ENCODE measurements at regions not wholly inside any gene's neighbourhood (a gene's known extent, or its start where the extent isn't known, plus 50 kb on each side); places are given as distances from the start of the nearest gene placed in this dataset.

DNA sequence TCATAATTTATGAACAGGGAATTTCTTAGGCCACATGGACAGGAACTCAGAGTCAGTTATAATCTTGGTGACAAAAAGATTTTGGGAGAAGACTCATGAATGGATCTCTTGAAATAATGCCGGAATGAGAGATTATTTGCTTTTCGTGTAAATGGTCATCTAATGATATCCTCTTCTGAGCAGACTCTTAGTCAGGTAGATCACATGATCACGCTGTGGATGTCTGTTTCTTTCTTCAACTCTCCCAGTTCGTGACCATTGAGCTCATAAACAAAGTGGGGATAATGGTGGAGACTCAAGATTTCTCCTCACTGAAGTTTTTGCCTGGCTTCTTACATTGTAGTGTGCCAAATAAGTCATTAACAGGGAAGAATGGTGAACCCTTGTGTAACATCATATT lies 133.1 kb upstream of the CBLB start:
- no peak overlapping the region for H3K4me3 ChIP-seq (replicated peaks; ENCODE audit: low read depth, low read length)
- DNase-seq (ENCODE audit: extremely low read depth, low read depth), result no peak
- TF ChIP-seq, protein P1, sequence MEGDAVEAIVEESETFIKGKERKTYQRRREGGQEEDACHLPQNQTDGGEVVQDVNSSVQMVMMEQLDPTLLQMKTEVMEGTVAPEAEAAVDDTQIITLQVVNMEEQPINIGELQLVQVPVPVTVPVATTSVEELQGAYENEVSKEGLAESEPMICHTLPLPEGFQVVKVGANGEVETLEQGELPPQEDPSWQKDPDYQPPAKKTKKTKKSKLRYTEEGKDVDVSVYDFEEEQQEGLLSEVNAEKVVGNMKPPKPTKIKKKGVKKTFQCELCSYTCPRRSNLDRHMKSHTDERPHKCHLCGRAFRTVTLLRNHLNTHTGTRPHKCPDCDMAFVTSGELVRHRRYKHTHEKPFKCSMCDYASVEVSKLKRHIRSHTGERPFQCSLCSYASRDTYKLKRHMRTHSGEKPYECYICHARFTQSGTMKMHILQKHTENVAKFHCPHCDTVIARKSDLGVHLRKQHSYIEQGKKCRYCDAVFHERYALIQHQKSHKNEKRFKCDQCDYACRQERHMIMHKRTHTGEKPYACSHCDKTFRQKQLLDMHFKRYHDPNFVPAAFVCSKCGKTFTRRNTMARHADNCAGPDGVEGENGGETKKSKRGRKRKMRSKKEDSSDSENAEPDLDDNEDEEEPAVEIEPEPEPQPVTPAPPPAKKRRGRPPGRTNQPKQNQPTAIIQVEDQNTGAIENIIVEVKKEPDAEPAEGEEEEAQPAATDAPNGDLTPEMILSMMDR (IDR thresholded peaks at IDR 0.05; ENCODE audit: low read depth, low read length, missing control alignments), result no peak

DNA sequence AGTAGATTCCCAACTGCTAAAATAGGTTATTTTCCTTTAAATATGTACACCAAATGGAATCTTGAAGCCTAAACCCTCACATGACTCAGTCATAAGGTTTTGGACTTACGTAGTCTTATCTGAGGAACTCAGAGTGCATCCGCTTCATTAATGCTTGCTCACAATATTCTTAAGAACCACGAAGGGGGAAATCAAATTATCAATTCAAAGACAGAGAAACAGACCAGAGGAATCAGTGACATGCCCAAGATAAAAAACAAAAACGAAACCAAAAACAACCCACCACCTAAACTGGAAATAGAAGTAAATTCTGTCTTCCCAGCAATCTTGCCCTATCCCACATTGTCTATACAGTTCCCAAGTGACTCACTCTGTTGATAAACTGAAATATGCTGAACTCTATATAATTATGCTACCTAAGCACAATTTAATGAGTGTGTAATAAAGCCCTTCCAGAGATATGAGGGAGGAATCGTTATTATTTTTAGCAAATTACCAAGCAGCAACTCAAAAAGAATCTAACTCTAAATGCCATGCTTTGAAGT lies 135.4 kb upstream of the CBLB start:
- no peak for DNase-seq (ENCODE audit: extremely low read depth, low read depth)
- TF ChIP-seq, protein P1 (IDR thresholded peaks at IDR 0.05; ENCODE audit: low read depth, low read length, missing control alignments), result no peak
- H3K4me3 ChIP-seq (replicated peaks; ENCODE audit: low read depth, low read length), result no peak overlapping the region

DNA sequence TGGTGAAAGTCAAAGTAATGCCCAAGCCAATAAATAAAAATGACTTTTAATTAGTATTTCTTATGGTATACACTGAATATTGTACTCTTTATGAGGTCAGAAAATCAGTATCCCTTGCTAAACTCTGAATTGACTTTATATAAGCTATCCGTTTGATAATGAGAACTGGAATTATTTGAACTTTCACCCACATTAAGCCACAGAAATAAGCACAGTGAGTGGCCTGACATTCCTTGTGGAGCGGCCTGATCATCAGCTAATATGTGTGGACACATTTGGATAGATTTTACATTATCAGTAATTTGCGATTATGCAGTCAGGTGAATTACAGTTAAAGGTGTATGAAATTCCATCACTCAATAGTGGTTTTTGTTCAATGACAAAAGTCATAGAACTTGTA lies 136.0 kb upstream of the CBLB start:
- no peak for DNase-seq (ENCODE audit: extremely low read depth, low read depth)
- TF ChIP-seq, protein P1 (IDR thresholded peaks at IDR 0.05; ENCODE audit: low read depth, low read length, missing control alignments), result no peak
- no peak overlapping the region for H3K4me3 ChIP-seq (replicated peaks; ENCODE audit: low read depth, low read length)

DNA sequence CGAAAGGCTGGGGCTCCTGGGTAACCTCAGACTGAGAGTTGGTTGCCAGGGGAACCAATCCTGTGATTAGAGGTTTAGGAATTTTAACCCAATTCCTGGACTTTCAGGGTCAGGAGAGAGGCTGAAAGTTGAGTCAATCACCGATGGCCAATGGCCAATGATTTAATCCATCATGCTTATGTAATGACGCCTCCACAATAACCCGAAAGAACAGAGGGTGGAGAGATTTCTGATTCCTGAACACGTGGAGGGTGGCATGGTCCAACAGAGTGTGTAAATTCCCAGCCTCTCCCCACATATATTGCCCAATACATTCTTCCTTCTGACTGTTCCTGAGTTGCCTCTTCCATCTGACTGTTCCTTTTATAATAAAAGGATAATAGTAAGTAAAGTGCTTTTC lies 137.2 kb upstream of the CBLB start:
- DNase-seq (ENCODE audit: extremely low read depth, low read depth), result no peak
- TF ChIP-seq, protein P1 (IDR thresholded peaks at IDR 0.05; ENCODE audit: low read depth, low read length, missing control alignments), result no peak
- no peak overlapping the region for H3K4me3 ChIP-seq (replicated peaks; ENCODE audit: low read depth, low read length)

DNA sequence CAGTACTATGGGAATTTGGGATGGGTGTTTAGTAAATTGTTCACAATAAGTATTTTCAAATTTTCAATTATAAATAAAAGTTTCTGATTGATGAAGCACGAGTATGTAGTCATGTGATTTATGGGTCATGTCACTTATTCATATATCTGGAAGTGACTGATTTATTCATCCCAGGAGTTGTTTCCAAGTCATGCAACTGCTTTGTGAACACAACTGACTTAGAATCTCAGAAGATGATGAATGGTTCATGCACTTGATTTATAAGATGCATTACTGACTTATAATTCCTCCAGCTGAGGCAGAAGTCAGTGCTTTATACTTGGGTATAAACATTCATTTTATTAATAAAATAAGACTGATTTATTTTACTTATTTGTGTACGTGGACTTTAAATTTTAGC lies 137.8 kb upstream of the CBLB start:
- H3K4me3 ChIP-seq (replicated peaks; ENCODE audit: low read depth, low read length), result no peak overlapping the region
- DNase-seq (ENCODE audit: extremely low read depth, low read depth), result no peak
- TF ChIP-seq, protein P1 (IDR thresholded peaks at IDR 0.05; ENCODE audit: low read depth, low read length, missing control alignments), result no peak

DNA sequence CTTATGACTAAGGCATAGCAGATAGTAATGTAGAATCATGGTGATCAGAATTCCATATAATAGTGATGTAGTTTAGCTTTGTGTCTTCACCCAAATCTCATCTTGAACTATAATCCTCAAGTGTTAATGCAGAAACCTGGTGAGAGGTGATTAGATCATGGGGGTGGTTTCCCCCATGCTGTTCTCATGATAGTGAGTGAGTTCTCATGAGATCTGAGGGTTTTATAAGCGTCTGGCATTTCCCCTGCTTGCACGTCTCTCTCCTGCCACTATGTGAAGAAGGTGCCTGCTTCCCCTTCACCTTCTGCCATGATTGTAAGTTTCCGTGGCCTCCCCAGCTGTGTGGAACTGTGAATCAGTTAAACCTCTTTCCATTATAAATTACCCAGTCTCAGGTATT lies 138.7 kb upstream of the CBLB start:
- TF ChIP-seq, protein P1 (IDR thresholded peaks at IDR 0.05; ENCODE audit: low read depth, low read length, missing control alignments), result no peak
- DNase-seq (ENCODE audit: extremely low read depth, low read depth), result no peak
- no peak overlapping the region for H3K4me3 ChIP-seq (replicated peaks; ENCODE audit: low read depth, low read length)

DNA sequence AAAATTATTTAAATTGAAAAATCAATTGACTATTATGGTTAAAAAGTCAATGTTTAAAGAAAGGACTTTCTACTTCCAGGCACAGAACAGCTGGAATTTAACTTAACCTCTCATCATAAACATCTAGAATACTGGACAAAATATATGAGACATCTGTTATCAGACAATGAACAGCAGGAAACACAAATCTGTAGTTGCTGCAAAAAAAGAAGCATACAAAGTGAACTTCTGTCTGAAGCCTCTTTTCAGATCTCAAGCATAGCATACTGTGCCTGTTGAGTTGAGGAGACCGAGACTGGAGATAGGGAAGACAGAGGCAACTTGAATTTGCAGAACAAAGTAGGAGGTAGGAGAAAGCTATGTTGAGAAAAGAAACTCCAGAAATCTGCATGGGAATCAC lies 140.0 kb upstream of the CBLB start:
- H3K4me3 ChIP-seq (replicated peaks; ENCODE audit: low read depth, low read length), result no peak overlapping the region
- TF ChIP-seq, protein P1 (IDR thresholded peaks at IDR 0.05; ENCODE audit: low read depth, low read length, missing control alignments), result no peak
- no peak for DNase-seq (ENCODE audit: extremely low read depth, low read depth)

Data from HFF-Myc (cell line).